GM18870 (cell line): ENCODE measurements at regions not wholly inside any gene's neighbourhood (a gene's known extent, or its start where the extent isn't known, plus 50 kb on each side); places are given as distances from the start of the nearest gene placed in this dataset.
"Not testable (repeated sequence)": the region's sequence is repeated elsewhere in the genome, so short reads cannot be mapped to it uniquely, and the experiment has no call there.

Experiments used
- ATAC-seq: cut with Tn5 transposase; IDR thresholded peaks from one replicate; pipeline ENCODE4 v1.9.1; 2021; ENCODE audit warnings: moderate library complexity; ENCODE audit not compliant: unreplicated experiment

DNA sequence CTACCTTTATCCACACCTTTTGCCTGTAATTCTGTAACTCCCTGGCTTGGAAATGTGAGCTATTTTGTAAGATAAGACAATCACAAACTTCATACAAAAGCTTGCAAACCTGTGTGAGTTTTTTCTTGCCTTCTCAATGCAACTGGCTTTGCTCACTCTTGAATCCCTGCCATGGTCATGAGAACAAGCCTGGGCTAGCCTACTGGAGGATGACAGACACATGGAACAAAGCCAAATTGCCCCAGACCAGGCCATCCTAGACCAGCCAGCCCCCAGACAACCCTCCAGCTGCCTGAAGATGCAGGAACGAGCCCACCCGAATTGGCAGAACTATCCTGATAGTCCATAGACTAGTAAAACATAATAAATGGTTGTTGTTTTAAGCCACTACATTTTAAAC, 466.6 kb upstream of the ERCC4 start:
- ATAC-seq = no peak

DNA sequence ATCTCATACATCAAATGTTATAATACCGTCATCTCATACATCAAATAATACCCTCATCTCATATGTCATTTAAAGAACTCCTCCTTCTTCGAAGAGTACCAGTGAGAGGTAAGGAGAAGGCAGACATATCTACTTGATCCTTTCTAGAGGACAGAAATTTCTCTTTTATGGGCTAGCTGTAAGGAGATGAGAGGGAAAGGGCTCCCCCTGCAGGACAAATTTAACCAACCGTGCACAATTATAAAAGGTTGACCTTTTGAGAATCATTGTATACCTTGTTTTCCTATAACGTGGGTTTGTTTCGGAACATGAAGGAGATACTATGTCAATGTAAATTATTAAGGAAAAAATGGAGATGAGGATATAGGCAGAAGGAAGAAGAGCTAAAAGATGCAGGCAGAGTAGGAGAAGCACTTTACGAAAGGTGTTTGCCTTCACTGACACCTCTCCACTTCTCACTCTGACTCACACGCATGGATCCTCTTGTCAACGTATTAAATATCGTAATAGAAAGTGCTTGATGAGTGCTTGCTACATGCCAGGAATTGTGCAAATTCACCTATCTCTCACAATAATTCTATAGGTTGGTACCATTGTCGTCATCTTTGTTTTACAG, 465.9 kb upstream of the ERCC4 start:
- no peak for ATAC-seq

DNA sequence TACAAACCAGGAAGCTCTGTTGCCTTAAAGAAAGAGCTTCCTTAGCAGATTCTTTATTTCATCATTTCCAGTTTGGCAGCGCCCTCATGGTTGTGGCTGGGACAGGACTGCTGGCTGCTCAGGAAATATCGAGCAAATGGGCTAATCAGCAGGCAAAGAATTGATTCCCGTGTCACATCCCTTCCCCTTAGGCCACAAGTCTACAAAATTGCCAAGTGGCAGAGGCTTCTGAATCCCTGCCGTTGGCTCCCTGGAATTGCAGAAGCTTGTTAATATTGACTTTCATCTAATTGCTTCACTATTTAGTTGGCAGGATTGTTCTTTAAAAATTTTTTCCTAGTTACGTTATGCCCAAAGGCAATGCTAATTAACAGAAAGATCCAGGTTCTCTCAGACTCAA, 456.3 kb upstream of the ERCC4 start:
- ATAC-seq = no peak

DNA sequence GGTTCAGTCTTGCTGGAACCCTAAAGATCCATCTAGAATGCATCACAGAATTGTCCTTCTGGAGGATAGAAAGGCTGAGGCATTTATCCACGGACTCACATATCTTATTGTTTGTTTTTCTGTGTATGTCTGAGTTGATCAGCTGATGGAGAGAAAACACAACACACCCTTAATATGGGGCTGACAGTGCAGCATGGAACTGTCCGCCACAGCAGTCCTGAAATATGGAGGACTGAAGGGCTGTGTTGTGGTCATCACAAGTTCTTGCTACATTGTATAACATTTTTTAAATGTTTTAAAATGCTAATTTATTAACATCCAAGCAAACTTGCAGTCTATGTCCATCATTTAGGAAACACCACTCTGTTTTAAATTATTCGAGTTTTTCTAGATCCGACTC, 448.9 kb upstream of the ERCC4 start:
- no peak for ATAC-seq

DNA sequence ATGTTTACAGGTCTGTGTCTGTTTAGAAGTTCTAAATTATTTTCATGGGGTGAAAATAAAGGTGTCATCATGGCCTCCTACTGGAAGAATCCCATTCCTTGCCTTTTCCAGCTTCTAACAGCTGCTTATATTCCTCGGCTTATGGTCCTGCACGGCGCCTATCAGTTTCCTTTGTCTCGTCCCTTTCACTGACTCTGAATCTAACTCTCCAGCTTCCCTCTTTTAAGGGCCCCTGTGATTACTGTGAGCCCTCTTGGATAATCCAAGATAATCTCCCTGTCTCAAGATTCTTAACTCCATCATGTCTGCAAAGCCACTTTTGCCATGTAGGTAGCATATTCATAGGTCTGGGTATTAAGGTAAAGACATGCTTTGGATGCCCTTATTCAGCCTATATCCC, 441.0 kb upstream of the ERCC4 start:
- ATAC-seq = no peak

DNA sequence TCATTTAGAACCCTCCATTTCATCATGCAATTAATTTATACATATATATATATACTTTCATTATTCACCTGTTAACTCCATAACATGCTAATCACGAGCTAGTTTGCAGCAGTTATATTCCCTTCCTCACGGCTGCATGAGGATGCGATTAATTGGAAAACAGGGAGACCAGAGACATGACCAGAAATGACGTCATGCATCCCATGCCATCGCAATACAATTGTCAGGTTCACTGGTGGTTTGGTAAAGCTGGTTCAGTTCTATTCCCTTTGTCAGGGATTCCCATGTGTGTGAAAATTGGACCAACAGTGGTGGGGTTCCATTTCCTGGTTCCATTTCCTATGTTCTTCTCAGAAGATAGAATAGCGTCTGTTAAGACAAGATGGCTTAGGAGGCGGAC, 440.4 kb upstream of the ERCC4 start:
- ATAC-seq = no peak

DNA sequence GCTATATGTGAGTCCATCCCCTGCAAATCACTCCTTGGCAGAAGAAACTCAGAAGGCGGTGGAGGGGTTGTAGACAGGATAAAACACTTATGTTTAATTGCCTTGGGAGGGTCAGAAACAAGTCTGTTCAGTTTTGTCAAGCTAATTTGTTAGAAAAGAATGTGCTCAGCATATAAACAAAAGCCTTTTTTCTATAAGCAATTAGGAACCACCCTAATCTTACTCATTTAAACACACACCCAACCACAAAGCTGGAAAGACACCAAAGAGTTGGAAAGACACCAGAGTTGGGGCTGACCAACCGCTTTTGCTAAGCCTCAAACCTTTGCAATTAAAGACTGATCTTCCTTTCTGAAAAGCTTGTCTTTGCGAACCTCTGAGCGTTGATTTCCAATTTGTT, 439.2 kb upstream of the ERCC4 start:
- no peak for ATAC-seq

DNA sequence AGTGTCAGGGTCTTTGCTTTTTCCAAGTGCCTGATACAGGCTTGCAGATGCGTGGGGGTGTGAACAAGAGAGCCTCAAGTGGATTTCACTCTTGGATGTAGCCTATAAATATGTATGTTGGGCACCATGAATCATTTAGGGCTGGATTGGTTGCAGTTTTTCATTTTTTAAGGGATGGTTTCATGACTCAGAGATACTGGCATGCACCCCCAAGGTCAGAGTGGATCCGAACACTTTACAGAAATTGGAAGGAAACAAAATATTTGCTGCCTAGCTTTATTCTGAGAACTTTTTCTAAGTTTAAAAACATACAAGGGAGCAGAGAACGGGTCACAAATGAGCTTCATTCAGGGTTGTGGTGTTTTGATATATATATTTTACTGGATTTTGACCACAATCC, 436.8 kb upstream of the ERCC4 start:
- ATAC-seq = no peak

DNA sequence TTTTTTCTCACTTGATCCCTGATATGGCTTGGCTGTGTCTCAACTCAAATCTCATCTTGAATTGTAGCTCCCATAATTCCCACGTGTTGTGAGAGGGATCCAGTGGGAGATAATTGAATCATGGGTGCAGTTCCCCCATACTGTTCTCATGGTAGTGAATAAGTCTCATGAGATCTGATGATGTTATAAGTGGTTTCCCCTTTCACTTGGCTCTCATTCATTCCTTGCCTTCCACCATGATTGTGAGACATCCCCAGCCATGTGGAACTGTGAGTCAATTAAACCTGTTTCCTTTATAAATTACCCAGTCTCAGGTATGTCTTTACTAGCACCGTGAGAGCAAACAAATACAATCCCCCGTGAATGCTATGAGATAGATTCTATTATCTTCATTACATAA, 430.5 kb upstream of the ERCC4 start:
- ATAC-seq = not testable (repeated sequence)

DNA sequence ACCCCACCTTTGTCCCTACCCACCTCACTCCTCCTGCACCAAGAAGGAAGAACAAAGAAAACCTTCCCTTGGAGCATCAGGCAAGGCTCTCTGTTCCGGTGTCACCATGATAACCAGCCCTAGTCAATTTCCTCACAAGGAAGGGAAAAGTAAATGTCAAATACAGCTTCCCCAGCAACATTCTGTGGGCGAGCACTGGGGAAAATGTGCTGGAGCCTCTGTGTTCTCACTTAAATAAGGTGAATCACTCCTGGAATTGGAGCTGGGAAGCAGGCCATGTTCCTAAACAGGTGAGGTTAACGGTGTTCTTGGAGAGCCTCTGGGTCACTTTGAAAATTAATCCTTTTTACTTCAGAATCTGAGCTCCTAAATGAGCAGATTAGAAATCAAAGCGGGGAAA, 427.9 kb upstream of the ERCC4 start:
- ATAC-seq = no peak

DNA sequence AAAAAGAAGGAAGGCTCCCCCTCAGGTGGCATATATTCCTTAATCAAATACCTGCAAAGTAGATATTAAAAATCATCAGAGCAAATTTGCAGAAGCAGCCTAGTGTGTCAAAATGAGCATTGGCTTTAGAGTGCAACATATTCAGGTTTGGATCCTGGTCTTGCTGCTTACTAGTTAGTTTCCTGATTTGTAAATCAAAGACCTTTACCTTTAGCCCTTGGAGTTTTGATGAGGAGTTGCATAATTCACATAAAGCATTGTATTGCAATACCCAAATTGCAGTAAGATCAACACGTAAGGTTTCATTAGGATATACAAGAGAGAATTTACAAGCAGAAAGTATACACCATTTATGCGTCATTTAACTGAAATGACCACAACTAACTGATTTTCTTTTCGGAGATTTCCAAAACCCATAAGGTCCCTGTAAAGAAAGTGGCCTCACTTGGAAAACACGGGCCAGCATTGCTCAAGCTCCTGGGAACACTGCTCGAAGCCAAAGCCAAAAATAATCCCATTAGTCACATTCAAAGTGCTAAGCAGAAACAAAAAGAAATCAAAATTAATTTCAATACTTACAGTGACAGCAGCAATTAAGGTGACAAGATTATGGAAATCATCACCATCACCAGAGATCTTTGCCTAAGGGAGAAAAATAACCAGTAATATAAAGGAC, 415.9 kb upstream of the ERCC4 start:
- no peak for ATAC-seq

DNA sequence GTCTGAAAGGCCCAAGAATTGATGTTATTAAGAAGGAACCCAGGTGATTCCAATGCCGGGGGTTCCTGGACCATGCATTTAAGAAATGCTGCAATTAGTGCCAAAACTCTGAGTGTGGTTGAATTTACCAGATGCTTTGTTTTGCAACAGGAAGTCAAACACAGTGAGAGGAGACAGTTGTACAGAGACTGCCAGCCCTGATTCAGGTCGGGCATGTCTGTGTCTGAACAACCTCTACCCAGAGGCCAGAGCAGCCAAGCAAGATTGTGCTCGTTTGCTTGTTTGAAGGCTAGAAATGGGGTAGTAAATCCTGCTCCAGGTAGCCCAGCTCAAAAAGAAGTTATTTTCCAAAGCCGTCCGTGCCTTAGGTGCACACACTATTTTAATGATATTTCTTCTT, 412.4 kb upstream of the ERCC4 start:
- ATAC-seq = no peak

DNA sequence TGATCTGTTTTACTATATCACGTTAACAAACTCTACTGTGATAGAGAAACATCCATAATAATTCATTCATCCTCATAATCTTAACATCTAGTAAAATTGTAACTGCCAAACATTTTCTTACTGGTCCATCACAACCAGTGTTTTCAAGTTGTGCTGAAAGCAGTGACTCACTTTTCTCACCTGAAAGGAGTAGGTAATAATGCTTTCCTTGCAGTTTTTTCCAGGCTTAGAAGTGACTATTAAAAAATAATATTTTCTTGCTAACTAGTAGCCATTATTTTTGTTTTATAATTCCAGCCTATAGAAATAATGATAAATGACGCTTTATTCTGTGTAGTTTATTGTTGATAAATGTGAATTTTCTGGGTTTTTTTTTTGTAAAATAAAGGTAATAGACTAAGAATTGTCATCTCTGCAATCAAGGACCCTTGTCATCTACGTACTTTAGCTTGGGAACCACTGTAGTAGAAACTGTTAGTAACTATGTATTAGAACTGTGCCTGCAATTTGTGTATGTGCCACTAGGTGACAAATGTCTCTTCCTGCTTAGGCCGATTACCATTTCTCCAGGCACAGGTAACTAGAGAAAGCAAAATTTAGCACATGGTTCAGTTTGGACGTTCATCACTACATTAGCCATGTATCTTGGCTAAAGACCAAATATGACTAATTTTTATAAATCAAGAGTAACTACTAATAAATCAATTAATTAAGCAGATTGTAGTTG, 409.4 kb upstream of the ERCC4 start:
- no peak for ATAC-seq

DNA sequence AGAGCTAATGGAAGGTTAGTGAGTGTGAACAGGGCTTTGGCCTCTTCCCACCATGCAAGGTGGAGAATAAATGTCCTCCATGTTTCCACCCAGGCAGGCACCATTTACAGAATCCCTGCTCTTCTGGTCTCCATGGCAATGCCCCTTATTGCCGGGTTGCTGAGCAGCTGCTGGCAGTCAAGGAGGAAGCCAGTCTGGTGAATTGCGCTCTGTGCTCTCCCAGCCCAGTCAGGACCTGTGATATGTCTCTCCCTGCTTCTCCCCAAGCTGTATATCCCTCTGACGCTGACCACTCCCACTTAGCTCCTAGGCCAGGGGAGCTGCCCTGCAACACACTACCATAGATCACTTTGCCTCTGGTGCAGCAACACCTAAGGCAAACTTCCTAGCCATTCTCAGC, 402.1 kb upstream of the ERCC4 start:
- no peak for ATAC-seq

DNA sequence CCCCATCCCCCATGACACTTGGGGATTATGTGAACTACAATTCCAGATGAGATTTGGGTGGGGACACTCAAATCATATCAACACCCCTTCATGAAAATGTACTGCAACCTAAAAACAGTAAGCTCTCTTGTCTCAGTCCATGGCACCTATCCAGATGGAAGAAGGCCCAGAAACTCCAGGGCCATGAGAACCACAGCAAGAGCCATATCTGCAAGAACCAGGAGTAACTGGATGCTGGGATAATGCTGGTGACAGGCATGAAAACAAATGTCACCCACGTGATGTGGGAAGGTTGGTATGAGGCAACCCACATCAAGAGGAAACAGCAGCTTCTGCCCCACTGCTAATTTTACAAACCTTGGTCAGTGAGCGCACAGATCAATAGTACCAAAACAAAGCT, 400.1 kb upstream of the ERCC4 start:
- no peak for ATAC-seq

DNA sequence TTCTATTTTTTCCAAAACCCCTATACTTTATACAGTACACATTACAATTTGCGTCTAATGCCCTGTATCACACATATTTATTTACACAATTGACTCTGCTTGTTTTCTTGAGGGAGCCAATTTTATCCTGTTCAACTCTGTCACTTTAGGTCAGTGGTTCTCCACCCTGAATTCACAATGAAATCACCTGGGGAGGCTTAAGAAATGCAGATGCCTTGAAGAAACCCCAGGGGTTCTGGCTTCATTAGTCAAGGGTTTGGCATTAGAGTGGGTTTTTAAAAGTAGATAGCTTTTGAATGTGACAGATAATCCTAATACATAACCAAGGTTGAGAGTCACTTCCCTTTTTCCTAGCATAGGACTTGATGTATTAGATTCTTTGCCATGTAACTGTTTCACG, 398.6 kb upstream of the ERCC4 start:
- no peak for ATAC-seq

DNA sequence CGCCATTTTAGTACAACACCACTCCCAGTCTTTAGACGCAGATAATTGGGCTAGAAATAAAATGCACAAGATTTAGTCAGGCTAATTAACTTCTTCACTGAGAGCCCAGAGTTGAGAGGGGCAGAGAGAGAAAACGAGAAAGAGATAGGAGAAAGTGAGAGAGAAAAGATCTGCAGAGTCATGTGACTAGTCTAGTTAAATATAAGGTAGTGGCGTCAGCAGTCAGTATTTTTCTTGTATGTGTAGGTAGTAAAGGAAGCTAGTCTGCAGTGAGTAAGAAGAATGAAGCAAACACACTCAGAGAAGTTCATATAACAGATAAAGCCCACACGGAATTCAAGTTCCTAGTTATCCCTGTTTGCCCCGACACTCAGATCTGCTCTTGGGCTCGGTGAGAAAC, 392.6 kb upstream of the ERCC4 start:
- no peak for ATAC-seq

DNA sequence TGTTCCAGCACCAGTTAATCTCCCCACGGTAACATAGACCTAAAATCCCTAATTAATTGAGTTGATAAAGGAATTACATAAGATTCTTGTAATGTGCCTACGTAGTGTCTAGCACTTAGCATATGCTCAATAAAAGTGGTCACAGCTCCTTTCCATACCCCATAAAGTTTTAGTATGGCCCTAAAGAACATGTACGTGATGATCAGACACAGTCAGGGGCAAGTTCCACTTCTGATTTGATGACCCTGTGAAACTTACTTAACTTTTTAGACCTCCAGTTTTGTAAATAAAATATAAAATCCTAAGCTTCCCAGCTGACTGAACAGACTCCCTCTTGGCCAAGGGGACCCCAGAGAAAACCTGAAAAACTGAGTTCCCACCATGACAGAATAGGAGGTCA, 391.3 kb upstream of the ERCC4 start:
- ATAC-seq = no peak

DNA sequence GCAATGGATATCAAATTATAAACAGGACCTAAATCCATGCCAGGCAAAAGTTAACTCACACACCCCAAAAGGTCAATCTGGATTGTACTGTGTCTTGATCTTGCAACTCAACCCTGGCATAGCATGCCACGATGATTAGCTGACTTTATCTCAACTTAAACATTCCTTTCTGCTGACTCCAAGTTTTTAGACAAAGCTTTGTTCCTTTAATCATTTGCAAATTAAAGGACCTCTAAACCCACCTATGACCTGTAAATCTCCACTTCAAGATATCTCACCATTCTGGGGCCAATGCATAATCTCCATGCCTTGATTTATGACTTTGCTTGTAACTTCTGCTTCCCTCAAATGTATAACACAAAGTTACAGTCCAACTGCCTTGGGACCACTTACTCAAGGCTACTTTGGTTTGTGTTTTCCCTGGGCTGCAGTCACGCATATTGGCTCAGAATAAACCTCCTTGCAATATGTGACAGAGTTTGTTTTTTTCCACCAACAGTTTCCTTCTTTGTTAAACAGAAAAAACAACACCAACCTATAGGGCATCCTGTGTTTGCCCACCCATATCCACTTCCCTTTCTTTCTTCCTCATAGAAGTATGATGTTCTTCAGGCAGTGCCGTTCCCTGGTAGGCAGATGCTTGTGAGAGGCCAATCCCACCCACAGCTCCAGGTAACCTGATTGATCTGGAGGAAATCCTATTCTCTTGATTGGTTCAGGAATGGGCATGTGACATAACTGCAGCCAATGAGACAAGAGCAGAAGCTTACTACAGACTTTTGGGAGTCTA, 390.6 kb upstream of the ERCC4 start:
- no peak for ATAC-seq

DNA sequence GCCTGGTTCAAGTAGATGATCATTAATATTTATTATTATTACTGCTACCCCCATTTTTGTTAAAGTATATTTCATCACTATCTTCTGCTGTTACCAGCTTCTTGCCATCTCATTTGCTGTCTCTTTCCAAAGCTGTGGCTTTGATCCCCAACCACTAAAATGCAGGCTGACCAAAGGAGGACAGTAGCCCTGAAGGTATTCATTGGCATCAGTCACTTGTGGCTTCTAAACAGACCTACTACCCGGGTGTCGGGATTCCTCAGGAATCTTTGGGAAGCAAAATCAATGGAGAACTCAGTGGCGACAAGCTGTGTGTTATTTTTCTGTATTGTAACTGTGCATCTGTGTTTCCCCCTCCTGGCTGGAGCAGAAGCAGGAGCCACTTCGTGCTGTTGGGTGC, 379.2 kb upstream of the ERCC4 start:
- no peak for ATAC-seq

DNA sequence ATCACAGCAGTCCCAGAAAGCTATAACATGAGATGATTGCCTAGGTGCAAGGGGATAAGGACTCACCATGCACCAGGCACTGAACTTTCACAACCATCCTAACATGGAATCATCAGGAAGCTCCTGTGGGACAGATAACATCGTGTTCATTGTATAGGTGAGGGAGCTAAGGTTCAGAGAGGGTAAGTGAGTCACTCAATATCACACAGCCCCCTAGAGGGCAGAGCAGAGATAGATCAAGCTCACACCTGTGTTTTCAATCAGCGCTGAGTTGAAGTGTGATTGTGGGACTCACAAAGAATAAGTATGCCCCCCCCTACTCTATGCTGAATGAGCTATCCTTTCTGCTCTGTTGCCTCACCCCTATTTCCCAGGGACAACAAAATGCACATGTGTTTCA, 377.7 kb upstream of the ERCC4 start:
- ATAC-seq = no peak

DNA sequence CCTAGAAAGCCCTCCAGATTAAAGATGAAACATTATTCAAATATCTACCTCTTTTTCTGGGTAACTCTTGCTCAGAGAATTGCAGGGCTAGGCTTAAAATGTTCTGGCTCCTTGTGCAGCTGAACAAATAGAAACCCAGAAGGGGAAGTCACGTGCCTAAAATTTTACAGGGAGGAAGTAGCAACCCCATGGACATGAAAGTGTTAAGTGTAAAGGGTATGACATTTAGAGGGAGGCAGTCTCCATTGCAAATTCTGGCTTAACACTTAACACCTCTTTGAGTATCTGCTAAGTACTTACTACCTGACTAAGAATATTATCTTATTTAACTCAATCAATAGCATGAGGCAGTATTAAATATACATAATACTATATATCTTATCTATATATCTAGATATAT, 376.1 kb upstream of the ERCC4 start:
- ATAC-seq = no peak
